BJ (cell line): ENCODE measurements at regions not wholly inside any gene's neighbourhood (a gene's known extent, or its start where the extent isn't known, plus 50 kb on each side); places are given as distances from the start of the nearest gene placed in this dataset.

Source experiments
- CTCF ChIA-PET: fragments of 350-600 bp; formaldehyde crosslinking; extraction: SDS; loops from one replicate; lab custom pipeline; 2021; ENCODE audit warnings: antibody characterized with exemption, inconsistent platforms; lab: Yijun Ruan, JAX
- POLR2A ChIA-PET: fragments of 300-600 bp; sonication (Branson Sonifier 250); formaldehyde crosslinking; extraction: SDS; loops from one replicate; lab custom pipeline; 2021; ENCODE audit warnings: antibody characterized with exemption; lab: Charles Lee
- DNase-seq: peaks from one replicate; pipeline ENCODE4 v3.0.0-alpha.2; 2011; ENCODE audit warnings: low read depth
- H3K27me3 ChIP-seq: 2 replicates; pipeline ENCODE4 v1.6.0; 2011; ENCODE audit warnings: low read length; ENCODE audit not compliant: control insufficient read depth, insufficient read depth
- H3K36me3 ChIP-seq: 2 replicates; pipeline ENCODE4 v1.5.1; 2011; ENCODE audit warnings: low read length; ENCODE audit not compliant: control insufficient read depth, insufficient read depth
- H3K4me3 ChIP-seq: 2 replicates; pipeline ENCODE4 v1.5.1; 2011; ENCODE audit warnings: low read depth, mild to moderate bottlenecking, control low read depth, low read length
- TF ChIP-seq, protein P1 (sequence below): IDR thresholded peaks from 2 replicates; pipeline ENCODE4 v1.5.1; 2011; ENCODE audit warnings: low read depth, mild to moderate bottlenecking, control low read depth, inconsistent platforms, low read length, moderate library complexity; ENCODE audit not compliant: insufficient read depth

DNA sequence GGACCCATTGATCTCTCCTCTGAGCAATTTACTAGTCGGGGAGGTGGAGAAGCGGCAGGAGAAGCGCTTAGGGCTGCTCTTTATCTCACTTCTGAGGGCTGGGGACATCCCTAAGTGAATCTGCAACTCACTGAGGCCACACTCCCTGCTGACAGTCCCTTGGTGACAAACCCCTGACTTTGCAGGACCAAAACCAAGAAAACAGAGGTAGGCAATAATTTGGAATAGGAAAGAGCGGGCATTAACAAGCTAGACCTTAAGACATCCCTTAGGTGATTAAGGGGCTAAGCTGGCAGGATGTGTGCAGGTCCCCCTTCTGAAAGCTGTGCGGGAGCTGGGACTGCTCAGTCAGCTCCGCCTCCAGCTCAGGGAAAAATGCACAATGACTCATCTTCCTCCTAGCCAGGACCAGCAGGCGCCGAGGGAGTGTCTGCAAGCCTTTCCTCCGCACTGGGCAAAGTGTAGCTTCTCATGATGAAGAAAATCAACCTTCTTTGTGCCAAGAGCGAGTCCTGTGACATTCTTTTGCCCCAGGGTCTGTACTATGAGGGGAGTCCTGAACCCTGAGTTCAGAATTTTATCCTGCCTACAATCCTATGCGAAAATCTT is 63.3 kb downstream of the BOD1L2 start:
- H3K4me3 ChIP-seq, result no peak overlapping the region
- DNase-seq, result peak; percentile 13
- H3K36me3 ChIP-seq, result no peaks in the 10 kb centered on the region
- ChIA-PET POLR2A (no interaction called here), CTCF (no interaction called here)
- TF ChIP-seq, protein P1, sequence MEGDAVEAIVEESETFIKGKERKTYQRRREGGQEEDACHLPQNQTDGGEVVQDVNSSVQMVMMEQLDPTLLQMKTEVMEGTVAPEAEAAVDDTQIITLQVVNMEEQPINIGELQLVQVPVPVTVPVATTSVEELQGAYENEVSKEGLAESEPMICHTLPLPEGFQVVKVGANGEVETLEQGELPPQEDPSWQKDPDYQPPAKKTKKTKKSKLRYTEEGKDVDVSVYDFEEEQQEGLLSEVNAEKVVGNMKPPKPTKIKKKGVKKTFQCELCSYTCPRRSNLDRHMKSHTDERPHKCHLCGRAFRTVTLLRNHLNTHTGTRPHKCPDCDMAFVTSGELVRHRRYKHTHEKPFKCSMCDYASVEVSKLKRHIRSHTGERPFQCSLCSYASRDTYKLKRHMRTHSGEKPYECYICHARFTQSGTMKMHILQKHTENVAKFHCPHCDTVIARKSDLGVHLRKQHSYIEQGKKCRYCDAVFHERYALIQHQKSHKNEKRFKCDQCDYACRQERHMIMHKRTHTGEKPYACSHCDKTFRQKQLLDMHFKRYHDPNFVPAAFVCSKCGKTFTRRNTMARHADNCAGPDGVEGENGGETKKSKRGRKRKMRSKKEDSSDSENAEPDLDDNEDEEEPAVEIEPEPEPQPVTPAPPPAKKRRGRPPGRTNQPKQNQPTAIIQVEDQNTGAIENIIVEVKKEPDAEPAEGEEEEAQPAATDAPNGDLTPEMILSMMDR, result no peak
- peaks cover 1% of the 10 kb centered on the region; the same call in 1 of the 2 replicates for H3K27me3 ChIP-seq

DNA sequence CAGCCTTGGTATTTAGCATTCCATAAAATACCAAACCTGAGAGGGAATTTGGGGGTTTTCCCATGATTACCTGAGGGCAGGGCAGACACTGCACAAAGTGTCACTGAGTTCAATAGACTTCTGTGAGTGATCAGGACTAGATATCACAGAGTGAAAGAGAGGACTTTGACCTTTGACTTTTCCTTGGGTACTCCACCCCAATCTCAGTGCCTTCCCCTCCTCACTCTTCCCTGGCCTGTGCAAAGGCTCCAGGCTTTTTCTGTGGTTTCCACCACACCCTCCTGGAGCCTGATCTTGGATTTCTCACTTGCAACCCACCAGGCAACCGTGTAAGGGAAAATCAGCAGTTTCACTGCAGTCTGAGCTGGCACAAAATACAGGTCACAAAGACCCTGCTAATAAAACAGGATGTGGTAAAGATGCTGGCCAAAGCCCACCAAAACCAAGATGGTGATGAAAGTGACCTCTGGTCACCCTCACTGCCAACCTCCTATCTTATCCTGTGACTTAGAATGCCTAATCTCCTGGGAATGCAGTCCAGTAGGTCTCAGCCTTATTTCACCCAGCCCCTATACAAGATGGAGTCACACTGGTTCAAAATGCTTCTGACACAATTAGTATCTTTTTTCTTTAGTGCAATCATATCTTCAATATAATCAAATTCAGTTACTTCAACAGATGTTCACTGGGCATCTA is 64.0 kb downstream of the BOD1L2 start:
- CTCF ChIA-PET, result interaction anchor here (0.6 kb wide), 1 partner anchor 241 kb away, joined by 3 read pairs; no protein-coding TSS in a partner anchor

DNA sequence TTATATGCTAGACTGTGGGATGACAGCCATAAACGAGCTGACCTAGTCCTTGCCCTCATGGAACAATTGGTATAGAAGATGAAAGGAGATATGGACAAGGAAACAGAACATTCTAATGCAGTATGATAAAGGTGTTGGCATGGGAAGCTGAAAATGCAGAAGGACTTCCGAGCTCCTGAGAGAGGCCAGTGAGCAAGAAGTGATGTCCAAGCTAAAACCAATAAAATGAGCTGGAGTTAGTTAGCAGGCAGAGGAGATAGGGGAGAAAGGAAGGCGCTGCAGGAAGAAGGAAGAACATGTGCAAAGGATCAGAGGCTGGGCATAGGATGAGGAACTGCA is 64.5 kb downstream of the BOD1L2 start:
- H3K27me3 ChIP-seq, result no peaks in the 10 kb centered on the region
- H3K4me3 ChIP-seq, result no peak overlapping the region
- ChIA-PET POLR2A (no interaction called here), CTCF (interaction anchor here (0.6 kb wide), 1 partner anchor 241 kb away, joined by 3 read pairs; no protein-coding TSS in a partner anchor)
- H3K36me3 ChIP-seq, result no peaks in the 10 kb centered on the region
- DNase-seq, result no peak
- TF ChIP-seq, protein P1, result no peak

More for the DNA sequence above, 64.0 kb downstream of the BOD1L2 start:
- DNase-seq, result no peak
- Histone ChIP-seq H3K27me3 (peaks cover 1% of the 10 kb centered on the region; the same call in 1 of the 2 replicates), H3K36me3 (no peaks in the 10 kb centered on the region), H3K4me3 (no peak overlapping the region)
- TF ChIP-seq, protein P1, result no peak
- POLR2A ChIA-PET, result no interaction called here

DNA sequence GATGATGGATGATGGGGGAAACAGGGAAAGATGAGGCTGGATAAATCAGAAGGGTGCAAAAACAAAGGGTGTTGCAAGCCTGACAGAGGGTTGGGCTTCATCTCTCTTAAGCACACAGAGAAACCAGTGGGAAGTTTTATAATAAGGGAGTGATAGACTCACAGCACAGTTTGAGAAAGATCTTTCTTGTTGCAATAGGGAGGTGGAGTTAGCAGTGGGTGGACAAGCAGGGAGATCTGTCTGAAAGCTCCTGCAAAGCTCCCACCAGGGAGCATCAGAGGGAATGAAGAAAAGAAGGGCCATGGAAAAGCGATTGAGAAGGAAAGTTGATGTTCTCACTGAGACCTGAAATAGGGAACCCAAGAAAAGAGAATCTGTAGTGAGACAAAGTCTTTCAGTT is 64.9 kb downstream of the BOD1L2 start:
- Histone ChIP-seq H3K27me3 (no peaks in the 10 kb centered on the region), H3K4me3 (no peak overlapping the region), H3K36me3 (no peaks in the 10 kb centered on the region)
- ChIA-PET CTCF (interaction anchor here (0.6 kb wide), 1 partner anchor 242 kb away, joined by 3 read pairs; no protein-coding TSS in a partner anchor), POLR2A (no interaction called here)
- TF ChIP-seq, protein P1, result no peak
- no peak for DNase-seq

DNA sequence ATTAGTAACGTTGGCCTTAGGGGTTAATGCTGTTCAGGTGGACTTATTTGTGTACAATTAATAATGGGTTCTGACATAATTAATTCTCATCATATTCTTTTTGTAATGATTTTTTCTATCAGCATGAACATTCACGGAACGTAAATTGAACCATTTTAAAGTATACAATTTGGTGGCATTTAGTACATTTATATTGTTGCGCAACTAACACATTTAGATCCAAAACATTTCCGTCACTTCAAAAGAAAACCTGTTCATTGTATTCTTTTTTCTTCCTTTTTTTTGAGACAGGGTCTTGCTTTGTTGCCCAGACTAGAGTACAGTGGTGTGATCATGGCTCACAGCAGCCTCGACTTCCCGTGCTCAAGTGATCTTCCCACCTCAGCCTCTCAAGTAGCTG is 65.8 kb downstream of the BOD1L2 start:
- TF ChIP-seq, protein P1, result no peak
- H3K27me3 ChIP-seq, result no peaks in the 10 kb centered on the region
- no peak overlapping the region for H3K4me3 ChIP-seq
- ChIA-PET POLR2A (no interaction called here), CTCF (no interaction called here)
- DNase-seq, result no peak
- no peaks in the 10 kb centered on the region for H3K36me3 ChIP-seq
